KMS-11 (cell line): ENCODE measurements at regions not wholly inside any gene's neighbourhood (a gene's known extent, or its start where the extent isn't known, plus 50 kb on each side); places are given as distances from the start of the nearest gene placed in this dataset.

Experiments
- H2AFZ ChIP-seq: fragments of 200-600 bp; sonication (generic); 2 replicates; pipeline ENCODE4 v1.6.1; 2016; ENCODE audit warnings: antibody characterized with exemption, mixed run types, low read depth
- H3K27ac ChIP-seq: fragments of 200-600 bp; sonication (generic); 2 replicates; pipeline ENCODE4 v1.6.1; 2016; ENCODE audit warnings: mild to moderate bottlenecking, mixed run types
- H3K27me3 ChIP-seq: fragments of 200-600 bp; sonication (generic); 2 replicates; pipeline ENCODE4 v1.6.1; 2017; ENCODE audit warnings: mild to moderate bottlenecking, low read depth, mixed run types, moderate library complexity; ENCODE audit not compliant: insufficient read depth
- H3K36me3 ChIP-seq: fragments of 200-600 bp; sonication (generic); 2 replicates; pipeline ENCODE4 v1.6.1; 2017; ENCODE audit warnings: mild to moderate bottlenecking, mixed run types; ENCODE audit not compliant: insufficient read depth
- H3K4me1 ChIP-seq: fragments of 200-600 bp; sonication (generic); 2 replicates; pipeline ENCODE4 v1.6.1; 2016; ENCODE audit warnings: mild to moderate bottlenecking, low read depth, mixed run types; ENCODE audit not compliant: poor library complexity, severe bottlenecking
- H3K4me2 ChIP-seq: fragments of 200-600 bp; sonication (generic); 2 replicates; pipeline ENCODE4 v1.7.0; 2016; ENCODE audit warnings: mild to moderate bottlenecking, mixed run types
- H3K4me3 ChIP-seq: fragments of 200-600 bp; sonication (generic); IDR thresholded peaks from 2 replicates; pipeline ENCODE4 v1.6.1; 2017; ENCODE audit warnings: low read depth, low read length, mixed read lengths; ENCODE audit not compliant: insufficient read depth
- H3K79me2 ChIP-seq: fragments of 200-600 bp; sonication (generic); 2 replicates; pipeline ENCODE4 v1.6.1; 2016; ENCODE audit warnings: low read depth, mixed run types; ENCODE audit not compliant: insufficient read depth
- H3K9ac ChIP-seq: fragments of 200-600 bp; sonication (generic); 2 replicates; pipeline ENCODE4 v1.6.1; 2016; ENCODE audit warnings: mild to moderate bottlenecking, mixed run types
- H4K20me1 ChIP-seq: fragments of 200-600 bp; sonication (generic); 2 replicates; pipeline ENCODE4 v1.6.1; 2016; ENCODE audit warnings: mild to moderate bottlenecking, mixed run types; ENCODE audit not compliant: insufficient read depth
- CTCF ChIP-seq: fragments of 200-600 bp; sonication (generic); conservative IDR thresholded peaks from 2 replicates; pipeline ENCODE4 v1.6.1; 2017; ENCODE audit warnings: low read depth, mild to moderate bottlenecking, antibody characterized with exemption, low read length, moderate library complexity, mixed read lengths

- Histone ChIP-seq H2AFZ (no peak overlapping the region), H3K4me2 (no peak overlapping the region), H3K27ac (no peak overlapping the region), H3K9ac (no peak overlapping the region), H3K4me3 (no peak overlapping the region), H3K4me1 (no peaks in the 10 kb centered on the region), H3K27me3 (no peaks in the 10 kb centered on the region), H4K20me1 (no peaks in the 10 kb centered on the region), H3K79me2 (no peaks in the 10 kb centered on the region), H3K36me3 (no peaks in the 10 kb centered on the region)
- TF ChIP-seq CTCF: no peak
Measured at GRCh38 chr5:103480246-103480645, 82.3 kb downstream of the NUDT12 start.

GRCh38 chr5:103477678-103478077 is 84.9 kb downstream of the NUDT12 start:
- H3K79me2 ChIP-seq: no peaks in the 10 kb centered on the region
- H3K9ac ChIP-seq: no peak overlapping the region
- H4K20me1 ChIP-seq: no peaks in the 10 kb centered on the region
- no peak overlapping the region for H2AFZ ChIP-seq
- H3K4me1 ChIP-seq: no peaks in the 10 kb centered on the region
- H3K27me3 ChIP-seq: no peaks in the 10 kb centered on the region
- no peak overlapping the region for H3K4me3 ChIP-seq
- no peak overlapping the region for H3K4me2 ChIP-seq
- H3K27ac ChIP-seq: no peak overlapping the region
- H3K36me3 ChIP-seq: no peaks in the 10 kb centered on the region
- TF ChIP-seq CTCF: no peak

- no peaks in the 10 kb centered on the region for H3K4me1 ChIP-seq
- no peak overlapping the region for H3K9ac ChIP-seq
- H3K79me2 ChIP-seq: no peaks in the 10 kb centered on the region
- no peak for TF ChIP-seq CTCF
- H2AFZ ChIP-seq: no peak overlapping the region
- no peak overlapping the region for H3K4me3 ChIP-seq
- H3K27me3 ChIP-seq: no peaks in the 10 kb centered on the region
- H3K4me2 ChIP-seq: no peak overlapping the region
- no peaks in the 10 kb centered on the region for H3K36me3 ChIP-seq
- no peaks in the 10 kb centered on the region for H4K20me1 ChIP-seq
- H3K27ac ChIP-seq: no peak overlapping the region
Measured at GRCh38 chr5:103476811-103477210, 85.8 kb downstream of the NUDT12 start.

- Histone ChIP-seq H3K27me3 (no peaks in the 10 kb centered on the region), H3K4me1 (no peaks in the 10 kb centered on the region), H3K36me3 (no peaks in the 10 kb centered on the region), H3K4me2 (no peak overlapping the region), H3K79me2 (no peaks in the 10 kb centered on the region), H3K27ac (no peak overlapping the region), H3K4me3 (no peak overlapping the region), H2AFZ (no peak overlapping the region), H3K9ac (no peak overlapping the region), H4K20me1 (no peaks in the 10 kb centered on the region)
- peak; percentile 76 for TF ChIP-seq CTCF
Measured at GRCh38 chr5:103475629-103476240, 86.9 kb downstream of the NUDT12 start.
